ENCODE measurements at regions not wholly inside any gene's neighbourhood (a gene's known extent, or its start where the extent isn't known, plus 50 kb on each side); places are given as distances from the start of the nearest gene placed in this dataset.
"Not testable (repeated sequence)": the region's sequence is repeated elsewhere in the genome, so short reads cannot be mapped to it uniquely, and the experiment has no call there.

DNA sequence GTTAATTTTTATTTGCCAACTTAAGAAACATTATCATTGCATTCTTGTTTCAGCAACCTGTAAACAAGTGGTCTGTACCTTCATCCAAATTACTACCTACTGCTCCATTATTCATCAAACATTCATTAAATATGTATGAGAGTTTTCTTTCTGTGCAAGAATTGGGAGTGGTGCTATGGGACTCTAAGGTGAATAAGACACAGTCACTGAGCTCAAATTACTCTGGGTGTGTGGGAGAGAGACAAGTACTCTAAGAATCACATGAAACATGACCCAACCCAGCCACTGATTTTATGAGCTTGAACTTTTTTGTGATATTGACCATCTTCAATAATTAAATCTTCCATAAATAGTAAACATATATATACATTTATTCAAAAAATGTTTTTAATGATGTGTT lies 227.2 kb upstream of the TP63 start:
- Histone ChIP-seq H3K4me1 (no peaks in the 10 kb centered on the region), H3K9ac (no peak overlapping the region), H3K27ac (no peak overlapping the region), H3K4me2 (no peak overlapping the region), H3K36me3 (no peaks in the 10 kb centered on the region), H3K4me3 (no peak overlapping the region), H3K9me3 (no peaks in the 10 kb centered on the region), H3K27me3 (no peaks in the 10 kb centered on the region), H4K20me1 (no peaks in the 10 kb centered on the region)
- no peak for TF ChIP-seq Cebpa-rat (IDR thresholded peaks at IDR 0.05)

DNA sequence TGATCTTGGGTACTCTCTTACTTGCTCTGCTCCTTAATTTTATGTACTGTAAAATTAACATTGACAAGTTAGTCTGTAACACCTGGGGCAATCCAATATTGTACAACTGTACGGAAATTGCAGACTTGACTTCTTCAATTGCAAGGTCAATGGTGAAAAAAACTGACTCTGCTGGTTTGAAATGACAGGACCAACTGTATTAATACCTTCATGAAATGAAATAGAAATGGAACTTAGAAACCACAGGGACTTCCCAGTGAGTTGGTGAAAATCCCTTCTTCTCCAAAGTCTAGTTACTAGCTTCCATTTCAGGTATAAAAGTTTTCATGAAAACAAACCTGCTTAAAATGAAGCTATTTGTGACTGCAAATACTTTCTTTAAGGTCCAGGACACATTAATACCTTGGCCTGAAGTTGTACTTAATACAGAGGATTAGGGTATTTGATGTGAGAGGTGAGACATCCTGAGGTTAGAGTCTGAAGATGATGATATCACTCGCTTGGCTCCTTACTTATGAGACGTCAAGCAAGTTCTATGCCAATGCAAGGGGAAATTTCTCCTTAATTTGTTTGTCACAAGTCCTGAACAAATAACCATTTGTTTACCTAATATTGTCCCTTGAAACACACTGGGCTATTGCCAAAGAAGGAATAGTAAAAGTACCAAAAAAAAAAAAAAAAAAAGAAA lies 226.2 kb upstream of the TP63 start:
- H3K4me2 ChIP-seq: no peak overlapping the region
- H3K27me3 ChIP-seq: no peaks in the 10 kb centered on the region
- no peak overlapping the region for H3K9ac ChIP-seq
- H3K4me1 ChIP-seq: no peaks in the 10 kb centered on the region
- H4K20me1 ChIP-seq: no peaks in the 10 kb centered on the region
- H3K4me3 ChIP-seq: no peak overlapping the region
- no peaks in the 10 kb centered on the region for H3K9me3 ChIP-seq
- no peaks in the 10 kb centered on the region for H3K36me3 ChIP-seq
- H3K27ac ChIP-seq: no peak overlapping the region
- TF ChIP-seq Cebpa-rat (IDR thresholded peaks at IDR 0.05): no peak

DNA sequence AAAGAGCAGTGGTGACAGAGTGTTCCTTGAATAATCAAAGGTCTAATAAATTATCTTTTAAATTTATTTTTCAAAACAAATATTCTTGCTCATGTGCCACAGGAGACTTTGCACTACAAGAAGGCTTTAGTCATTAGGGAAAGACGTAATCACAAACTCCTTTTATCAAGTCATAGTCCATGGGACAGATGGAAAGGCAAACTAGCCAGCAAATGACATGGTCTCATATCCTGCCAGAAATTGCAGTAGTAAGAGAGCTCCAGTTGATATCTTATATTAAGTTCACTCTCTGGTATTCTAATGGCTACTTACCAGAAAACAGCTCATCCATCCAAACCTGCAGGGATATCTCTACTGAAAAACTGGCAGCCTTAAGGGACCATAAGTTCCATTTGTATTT lies 225.0 kb upstream of the TP63 start:
- no peak overlapping the region for H3K4me3 ChIP-seq
- no peaks in the 10 kb centered on the region for H3K9me3 ChIP-seq
- H4K20me1 ChIP-seq: no peaks in the 10 kb centered on the region
- no peak for TF ChIP-seq Cebpa-rat (IDR thresholded peaks at IDR 0.05)
- H3K4me1 ChIP-seq: no peaks in the 10 kb centered on the region
- H3K27me3 ChIP-seq: no peaks in the 10 kb centered on the region
- H3K36me3 ChIP-seq: no peaks in the 10 kb centered on the region
- H3K27ac ChIP-seq: no peak overlapping the region
- no peak overlapping the region for H3K4me2 ChIP-seq
- no peak overlapping the region for H3K9ac ChIP-seq

DNA sequence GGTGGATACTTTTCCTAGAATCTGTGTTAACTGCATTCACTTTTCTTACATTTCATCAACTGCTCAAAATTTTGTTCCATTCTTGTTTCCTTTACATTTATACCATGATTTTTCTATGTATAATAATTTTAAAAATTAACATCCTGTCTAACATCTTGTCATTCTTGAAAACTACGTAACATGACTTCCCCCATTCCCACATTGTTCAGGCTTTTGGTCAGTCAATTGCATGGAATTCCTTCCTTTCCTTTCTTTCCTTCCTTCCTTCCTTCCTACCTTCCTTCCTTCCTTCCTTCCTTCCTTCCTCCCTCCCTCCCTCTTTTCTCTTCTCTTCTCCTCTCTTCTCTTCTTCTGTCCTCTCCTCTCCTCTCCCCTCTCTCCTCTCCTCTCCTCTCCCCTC lies 220.7 kb upstream of the TP63 start:
- H3K4me3 ChIP-seq: no peak overlapping the region
- no peaks in the 10 kb centered on the region for H4K20me1 ChIP-seq
- H3K27ac ChIP-seq: no peak overlapping the region
- no peak overlapping the region for H3K9ac ChIP-seq
- TF ChIP-seq Cebpa-rat (IDR thresholded peaks at IDR 0.05): no peak
- no peaks in the 10 kb centered on the region for H3K9me3 ChIP-seq
- no peaks in the 10 kb centered on the region for H3K36me3 ChIP-seq
- no peak overlapping the region for H3K4me2 ChIP-seq
- H3K27me3 ChIP-seq: no peaks in the 10 kb centered on the region
- H3K4me1 ChIP-seq: no peaks in the 10 kb centered on the region

DNA sequence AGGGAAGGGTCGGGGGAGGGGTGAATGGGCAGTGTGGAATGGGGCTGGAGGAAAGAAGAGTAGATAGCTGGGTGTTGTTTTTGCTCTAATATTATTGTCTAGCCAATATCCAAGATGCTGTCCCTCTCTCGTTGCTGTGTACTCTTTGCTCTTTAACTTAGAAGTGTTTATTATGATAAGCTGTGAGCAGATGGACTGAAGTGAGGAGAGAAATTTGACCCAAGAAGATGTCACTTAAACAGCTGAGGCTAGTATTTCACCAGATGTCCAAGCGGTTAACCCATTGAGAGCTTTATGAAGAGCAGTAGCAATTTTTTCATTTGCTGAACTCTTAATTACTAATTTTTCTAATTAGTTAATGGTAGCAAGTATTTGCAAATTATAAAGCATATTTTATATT lies 212.2 kb upstream of the TP63 start:
- Histone ChIP-seq H3K4me3 (no peak overlapping the region), H3K27ac (no peak overlapping the region), H3K4me2 (no peak overlapping the region), H3K36me3 (no peaks in the 10 kb centered on the region), H3K4me1 (no peaks in the 10 kb centered on the region), H3K9me3 (no peaks in the 10 kb centered on the region), H3K9ac (no peak overlapping the region), H4K20me1 (no peaks in the 10 kb centered on the region), H3K27me3 (no peaks in the 10 kb centered on the region)
- no peak for TF ChIP-seq Cebpa-rat (IDR thresholded peaks at IDR 0.05)

DNA sequence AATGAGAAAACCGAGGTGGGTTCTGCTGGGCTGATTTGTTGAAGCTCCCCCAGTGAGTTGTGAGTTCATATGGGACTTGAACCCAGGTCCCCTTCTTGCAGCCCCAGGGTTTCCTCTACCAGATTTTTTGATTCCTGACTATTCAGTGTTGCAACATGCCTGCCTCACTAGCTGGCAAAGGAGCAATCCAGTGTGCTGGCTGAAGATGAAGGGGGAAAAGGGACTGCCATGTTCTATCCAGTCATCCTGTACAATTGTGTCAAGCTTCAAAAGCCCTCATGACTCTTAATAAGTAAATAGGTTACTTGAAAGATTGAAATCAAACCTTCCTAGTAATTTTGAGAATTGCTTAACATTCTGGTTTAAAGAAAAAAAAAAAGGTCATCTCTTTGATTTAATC lies 211.5 kb upstream of the TP63 start:
- Histone ChIP-seq H3K4me1 (no peaks in the 10 kb centered on the region), H3K27ac (no peak overlapping the region)
- no peak for TF ChIP-seq Cebpa-rat (IDR thresholded peaks at IDR 0.05)

DNA sequence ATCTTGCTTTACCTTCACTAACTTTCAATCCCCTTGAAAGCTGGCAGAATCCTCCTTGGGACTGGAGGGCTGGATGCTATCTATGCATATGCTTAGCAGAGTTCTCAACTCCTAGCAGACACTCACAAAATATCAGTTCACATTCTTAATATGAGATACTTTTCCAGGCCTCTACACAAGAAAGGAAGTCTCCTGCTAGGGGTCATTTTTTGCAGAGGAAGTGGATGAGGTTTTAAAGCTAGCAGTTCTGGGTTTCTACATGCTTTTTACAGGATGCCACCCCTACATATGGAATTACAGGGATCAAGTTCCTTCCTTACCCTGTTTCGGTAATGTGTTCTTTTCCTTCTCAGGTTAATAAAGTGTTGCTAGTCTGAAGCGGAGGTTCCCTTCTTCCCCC lies 206.3 kb upstream of the TP63 start:
- Histone ChIP-seq H4K20me1 (no peaks in the 10 kb centered on the region), H3K36me3 (no peaks in the 10 kb centered on the region), H3K9me3 (no peaks in the 10 kb centered on the region), H3K27ac (no peak overlapping the region), H3K9ac (no peak overlapping the region), H3K4me3 (no peak overlapping the region), H3K27me3 (no peaks in the 10 kb centered on the region), H3K4me1 (no peaks in the 10 kb centered on the region), H3K4me2 (no peak overlapping the region)
- no peak for TF ChIP-seq Cebpa-rat (IDR thresholded peaks at IDR 0.05)

More for the DNA sequence above, 211.5 kb upstream of the TP63 start:
- no peaks in the 10 kb centered on the region for H3K27me3 ChIP-seq
- no peaks in the 10 kb centered on the region for H4K20me1 ChIP-seq
- no peak overlapping the region for H3K9ac ChIP-seq
- no peaks in the 10 kb centered on the region for H3K36me3 ChIP-seq
- H3K4me2 ChIP-seq: no peak overlapping the region
- no peaks in the 10 kb centered on the region for H3K9me3 ChIP-seq
- no peak overlapping the region for H3K4me3 ChIP-seq

DNA sequence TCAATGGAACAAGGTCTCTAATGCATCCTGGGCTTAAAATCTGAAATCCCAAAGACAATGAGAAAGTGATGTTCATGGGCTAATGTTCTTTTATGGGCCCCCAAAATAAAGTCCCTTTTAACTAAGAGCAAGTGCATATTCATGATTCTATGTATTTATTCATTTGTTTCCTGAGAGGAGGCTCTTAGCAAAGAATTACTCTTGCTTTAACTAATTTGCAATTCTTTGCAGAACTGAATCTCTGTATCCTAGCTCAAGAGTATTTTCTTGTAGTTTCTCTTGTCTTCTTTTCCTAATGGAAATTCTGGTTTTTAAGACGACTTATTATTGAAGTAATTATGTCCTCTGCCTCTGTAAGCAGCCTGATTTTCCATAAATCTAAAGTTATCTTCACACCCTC lies 202.2 kb upstream of the TP63 start:
- no peaks in the 10 kb centered on the region for H3K36me3 ChIP-seq
- H3K4me3 ChIP-seq: no peak overlapping the region
- no peak overlapping the region for H3K27ac ChIP-seq
- H3K4me1 ChIP-seq: no peaks in the 10 kb centered on the region
- H3K9me3 ChIP-seq: no peaks in the 10 kb centered on the region
- no peaks in the 10 kb centered on the region for H4K20me1 ChIP-seq
- H3K27me3 ChIP-seq: no peaks in the 10 kb centered on the region
- TF ChIP-seq Cebpa-rat (IDR thresholded peaks at IDR 0.05): no peak
- H3K9ac ChIP-seq: no peak overlapping the region
- H3K4me2 ChIP-seq: no peak overlapping the region

DNA sequence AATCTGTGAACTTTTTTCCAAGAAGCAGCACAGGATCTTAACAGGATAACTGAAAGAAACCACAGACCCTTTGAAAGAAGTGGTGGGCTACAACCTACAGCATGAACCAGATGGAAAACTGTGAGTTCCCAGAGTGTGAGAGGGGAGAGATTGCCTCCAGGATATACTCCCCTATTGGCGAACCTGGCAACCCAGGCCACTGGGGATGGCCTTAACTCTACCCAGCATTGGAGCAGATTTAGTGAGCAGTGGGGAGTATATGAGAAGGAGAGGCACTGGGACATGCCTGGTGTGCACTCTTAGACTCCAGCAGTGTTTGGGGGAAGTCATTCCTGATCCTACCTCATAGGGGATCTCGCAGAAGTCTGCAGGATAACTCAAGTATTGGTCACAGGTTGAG lies 201.0 kb upstream of the TP63 start:
- Histone ChIP-seq H3K9ac (no peak overlapping the region), H3K27ac (no peak overlapping the region), H4K20me1 (no peaks in the 10 kb centered on the region), H3K36me3 (no peaks in the 10 kb centered on the region), H3K4me3 (no peak overlapping the region), H3K4me1 (no peaks in the 10 kb centered on the region), H3K27me3 (no peaks in the 10 kb centered on the region), H3K9me3 (no peaks in the 10 kb centered on the region), H3K4me2 (no peak overlapping the region)
- TF ChIP-seq Cebpa-rat (IDR thresholded peaks at IDR 0.05): no peak

DNA sequence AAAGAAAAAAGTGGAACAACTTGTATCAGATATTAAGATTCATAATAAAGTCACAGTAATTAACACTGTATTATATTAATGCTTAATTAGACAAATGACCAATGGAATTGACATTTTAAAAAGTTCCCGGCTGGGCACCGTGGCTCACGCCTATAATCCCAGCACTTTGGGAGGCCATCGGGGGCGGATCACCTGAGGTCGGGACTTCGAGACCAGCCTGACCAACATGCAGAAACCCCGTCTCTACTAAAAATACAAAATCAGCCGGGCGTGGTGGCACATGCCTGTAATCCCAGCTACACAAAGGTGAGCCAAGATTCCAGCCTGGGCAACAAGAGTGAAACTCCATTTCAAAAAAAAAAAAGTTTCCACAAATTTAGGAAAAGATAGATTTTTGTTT lies 188.9 kb upstream of the TP63 start:
- not testable (repeated sequence) for H3K4me3 ChIP-seq, H3K9ac ChIP-seq, H3K4me1 ChIP-seq, H3K4me2 ChIP-seq, H3K27me3 ChIP-seq, H3K9me3 ChIP-seq, H4K20me1 ChIP-seq, H3K36me3 ChIP-seq, H3K27ac ChIP-seq

DNA sequence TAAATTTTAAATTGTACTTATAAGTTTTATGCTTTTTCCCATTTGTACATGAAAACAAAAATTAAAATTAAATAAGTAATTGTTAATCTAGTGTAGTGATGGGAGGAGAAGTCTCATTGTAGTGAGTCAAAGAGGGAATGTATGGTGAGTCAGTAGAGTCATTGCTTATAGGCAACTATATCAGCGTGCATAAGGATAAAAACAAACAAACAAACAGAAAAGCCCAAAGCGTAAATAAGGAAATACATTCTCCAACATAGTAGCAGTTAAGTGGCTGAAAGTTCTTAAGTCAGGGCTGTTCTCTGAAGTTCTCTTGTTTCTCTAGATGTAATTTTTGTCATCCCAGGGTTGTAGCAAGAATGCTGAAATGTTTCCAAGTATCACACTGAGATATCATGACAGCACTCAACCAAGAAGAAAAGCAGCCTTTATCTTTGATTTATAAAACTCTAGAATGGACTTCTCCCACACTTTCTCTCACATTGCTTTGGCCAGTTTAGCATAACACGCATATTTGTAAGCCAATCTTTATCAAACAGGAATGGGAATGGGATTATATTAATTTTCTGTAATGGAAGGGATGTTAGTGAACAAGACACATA lies 184.1 kb upstream of the TP63 start:
- no peaks in the 10 kb centered on the region for H3K4me1 ChIP-seq
- no peak overlapping the region for H3K4me2 ChIP-seq
- H4K20me1 ChIP-seq: no peaks in the 10 kb centered on the region
- H3K36me3 ChIP-seq: no peaks in the 10 kb centered on the region
- TF ChIP-seq Cebpa-rat (IDR thresholded peaks at IDR 0.05): no peak
- H3K27me3 ChIP-seq: no peaks in the 10 kb centered on the region
- H3K4me3 ChIP-seq: no peak overlapping the region
- H3K9me3 ChIP-seq: no peaks in the 10 kb centered on the region
- H3K9ac ChIP-seq: no peak overlapping the region
- no peak overlapping the region for H3K27ac ChIP-seq

Data from BLaER1 (cell line).